ENCODE measurements at regions not wholly inside any gene's neighbourhood (a gene's known extent, or its start where the extent isn't known, plus 50 kb on each side); places are given as distances from the start of the nearest gene placed in this dataset.
"Not testable (repeated sequence)": the region's sequence is repeated elsewhere in the genome, so short reads cannot be mapped to it uniquely, and the experiment has no call there.

GRCh38 chr1:213586587-213586972, 401.2 kb upstream of the PROX1 start:
- H3K4me3 ChIP-seq (ENCODE audit: insufficient read length, low read depth): no peak overlapping the region
- DNase-seq (ENCODE audit: low read depth, low spot score): no peak
- no peaks in the 10 kb centered on the region for H3K36me3 ChIP-seq (ENCODE audit: insufficient read depth, insufficient read length, low read length)
- no peaks in the 10 kb centered on the region for H3K9me3 ChIP-seq (ENCODE audit: insufficient read depth, low read length)
- no peak for TF ChIP-seq ZNF274 (IDR thresholded peaks at IDR 0.05; ENCODE audit: low read depth, low read length)
- TF ChIP-seq YY1 (IDR thresholded peaks at IDR 0.05; ENCODE audit: insufficient read depth, insufficient read length): no peak
- no peak for TF ChIP-seq SUZ12 (IDR thresholded peaks at IDR 0.05; ENCODE audit: extremely low read depth, insufficient read depth, insufficient read length)
- H3K27me3 ChIP-seq (ENCODE audit: insufficient read depth, insufficient read length): no peaks in the 10 kb centered on the region
- no peak overlapping the region for H3K9ac ChIP-seq (ENCODE audit: insufficient read length, low read depth)
- H3K4me1 ChIP-seq (ENCODE audit: insufficient read depth, insufficient read length): no peaks in the 10 kb centered on the region

GRCh38 chr1:213596729-213597128, 391.0 kb upstream of the PROX1 start:
- no peaks in the 10 kb centered on the region for H3K27me3 ChIP-seq (ENCODE audit: insufficient read depth, insufficient read length)
- H3K36me3 ChIP-seq (ENCODE audit: insufficient read depth, insufficient read length, low read length): no peaks in the 10 kb centered on the region
- no peak overlapping the region for H3K9ac ChIP-seq (ENCODE audit: insufficient read length, low read depth)
- H3K9me3 ChIP-seq (ENCODE audit: insufficient read depth, low read length): no peaks in the 10 kb centered on the region
- no peaks in the 10 kb centered on the region for H3K4me1 ChIP-seq (ENCODE audit: insufficient read depth, insufficient read length)
- DNase-seq (ENCODE audit: low read depth, low spot score): no peak
- TF ChIP-seq YY1 (IDR thresholded peaks at IDR 0.05; ENCODE audit: insufficient read depth, insufficient read length): no peak
- no peak for TF ChIP-seq SUZ12 (IDR thresholded peaks at IDR 0.05; ENCODE audit: extremely low read depth, insufficient read depth, insufficient read length)
- TF ChIP-seq ZNF274 (IDR thresholded peaks at IDR 0.05; ENCODE audit: low read depth, low read length): no peak
- H3K4me3 ChIP-seq (ENCODE audit: insufficient read length, low read depth): no peak overlapping the region

GRCh38 chr1:213598263-213598662, 389.5 kb upstream of the PROX1 start:
- TF ChIP-seq SUZ12 (IDR thresholded peaks at IDR 0.05; ENCODE audit: extremely low read depth, insufficient read depth, insufficient read length): no peak
- TF ChIP-seq ZNF274 (IDR thresholded peaks at IDR 0.05; ENCODE audit: low read depth, low read length): no peak
- TF ChIP-seq YY1 (IDR thresholded peaks at IDR 0.05; ENCODE audit: insufficient read depth, insufficient read length): no peak
- no peaks in the 10 kb centered on the region for H3K9me3 ChIP-seq (ENCODE audit: insufficient read depth, low read length)
- no peak for DNase-seq (ENCODE audit: low read depth, low spot score)
- H3K36me3 ChIP-seq (ENCODE audit: insufficient read depth, insufficient read length, low read length): no peaks in the 10 kb centered on the region
- H3K9ac ChIP-seq (ENCODE audit: insufficient read length, low read depth): no peak overlapping the region
- H3K4me1 ChIP-seq (ENCODE audit: insufficient read depth, insufficient read length): no peaks in the 10 kb centered on the region
- H3K27me3 ChIP-seq (ENCODE audit: insufficient read depth, insufficient read length): no peaks in the 10 kb centered on the region
- H3K4me3 ChIP-seq (ENCODE audit: insufficient read length, low read depth): no peak overlapping the region

GRCh38 chr1:213600879-213601278, 386.9 kb upstream of the PROX1 start:
- Histone ChIP-seq H3K27me3 (ENCODE audit: insufficient read depth, insufficient read length) (no peaks in the 10 kb centered on the region), H3K36me3 (ENCODE audit: insufficient read depth, insufficient read length, low read length) (no peaks in the 10 kb centered on the region), H3K4me3 (ENCODE audit: insufficient read length, low read depth) (no peak overlapping the region), H3K9ac (ENCODE audit: insufficient read length, low read depth) (no peak overlapping the region), H3K4me1 (ENCODE audit: insufficient read depth, insufficient read length) (no peaks in the 10 kb centered on the region), H3K9me3 (ENCODE audit: insufficient read depth, low read length) (no peaks in the 10 kb centered on the region)
- no peak for TF ChIP-seq SUZ12 (IDR thresholded peaks at IDR 0.05; ENCODE audit: extremely low read depth, insufficient read depth, insufficient read length)
- no peak for TF ChIP-seq ZNF274 (IDR thresholded peaks at IDR 0.05; ENCODE audit: low read depth, low read length)
- DNase-seq (ENCODE audit: low read depth, low spot score): no peak

GRCh38 chr1:213601705-213602104, 386.1 kb upstream of the PROX1 start:
- not testable (repeated sequence) for H3K27me3 ChIP-seq (ENCODE audit: insufficient read depth, insufficient read length); H3K4me1 ChIP-seq (ENCODE audit: insufficient read depth, insufficient read length); H3K9me3 ChIP-seq (ENCODE audit: insufficient read depth, low read length); H3K4me3 ChIP-seq (ENCODE audit: insufficient read length, low read depth); H3K9ac ChIP-seq (ENCODE audit: insufficient read length, low read depth); H3K36me3 ChIP-seq (ENCODE audit: insufficient read depth, insufficient read length, low read length); DNase-seq (ENCODE audit: low read depth, low spot score)

- Histone ChIP-seq H3K4me3 (ENCODE audit: insufficient read length, low read depth) (no peak overlapping the region), H3K27me3 (ENCODE audit: insufficient read depth, insufficient read length) (no peaks in the 10 kb centered on the region), H3K9me3 (ENCODE audit: insufficient read depth, low read length) (no peaks in the 10 kb centered on the region), H3K36me3 (ENCODE audit: insufficient read depth, insufficient read length, low read length) (no peaks in the 10 kb centered on the region), H3K4me1 (ENCODE audit: insufficient read depth, insufficient read length) (no peaks in the 10 kb centered on the region), H3K9ac (ENCODE audit: insufficient read length, low read depth) (no peak overlapping the region)
- DNase-seq (ENCODE audit: low read depth, low spot score): no peak
- TF ChIP-seq SUZ12 (IDR thresholded peaks at IDR 0.05; ENCODE audit: extremely low read depth, insufficient read depth, insufficient read length) (no peak), ZNF274 (IDR thresholded peaks at IDR 0.05; ENCODE audit: low read depth, low read length) (no peak), YY1 (IDR thresholded peaks at IDR 0.05; ENCODE audit: insufficient read depth, insufficient read length) (no peak)
These were observed 384.8 kb upstream of the PROX1 start for GRCh38 chr1:213602796-213603486.

GRCh38 chr1:213604477-213604876, 383.3 kb upstream of the PROX1 start:
- TF ChIP-seq SUZ12 (IDR thresholded peaks at IDR 0.05; ENCODE audit: extremely low read depth, insufficient read depth, insufficient read length) (no peak), YY1 (IDR thresholded peaks at IDR 0.05; ENCODE audit: insufficient read depth, insufficient read length) (no peak), ZNF274 (IDR thresholded peaks at IDR 0.05; ENCODE audit: low read depth, low read length) (no peak)
- Histone ChIP-seq H3K4me3 (ENCODE audit: insufficient read length, low read depth) (no peak overlapping the region), H3K9ac (ENCODE audit: insufficient read length, low read depth) (no peak overlapping the region), H3K9me3 (ENCODE audit: insufficient read depth, low read length) (no peaks in the 10 kb centered on the region), H3K4me1 (ENCODE audit: insufficient read depth, insufficient read length) (no peaks in the 10 kb centered on the region), H3K27me3 (ENCODE audit: insufficient read depth, insufficient read length) (no peaks in the 10 kb centered on the region), H3K36me3 (ENCODE audit: insufficient read depth, insufficient read length, low read length) (no peaks in the 10 kb centered on the region)
- no peak for DNase-seq (ENCODE audit: low read depth, low spot score)

GRCh38 chr1:213605732-213606131, 382.0 kb upstream of the PROX1 start:
- Histone ChIP-seq H3K9me3 (ENCODE audit: insufficient read depth, low read length) (no peaks in the 10 kb centered on the region), H3K9ac (ENCODE audit: insufficient read length, low read depth) (no peak overlapping the region), H3K36me3 (ENCODE audit: insufficient read depth, insufficient read length, low read length) (no peaks in the 10 kb centered on the region), H3K27me3 (ENCODE audit: insufficient read depth, insufficient read length) (no peaks in the 10 kb centered on the region), H3K4me1 (ENCODE audit: insufficient read depth, insufficient read length) (no peaks in the 10 kb centered on the region), H3K4me3 (ENCODE audit: insufficient read length, low read depth) (no peak overlapping the region)
- no peak for TF ChIP-seq YY1 (IDR thresholded peaks at IDR 0.05; ENCODE audit: insufficient read depth, insufficient read length)
- TF ChIP-seq SUZ12 (IDR thresholded peaks at IDR 0.05; ENCODE audit: extremely low read depth, insufficient read depth, insufficient read length): no peak
- TF ChIP-seq ZNF274 (IDR thresholded peaks at IDR 0.05; ENCODE audit: low read depth, low read length): no peak
- DNase-seq (ENCODE audit: low read depth, low spot score): no peak
